Erythroblast (primary cell): ENCODE measurements at regions not wholly inside any gene's neighbourhood (a gene's known extent, or its start where the extent isn't known, plus 50 kb on each side); places are given as distances from the start of the nearest gene placed in this dataset.

Source experiments
- GATA1 ChIP-seq: IDR thresholded peaks from 2 replicates; pipeline ENCODE4 v1.6.1; 2011; ENCODE audit warnings: low read depth, mild to moderate bottlenecking, control low read depth, low read length, moderate library complexity
- POLR2A ChIP-seq: IDR thresholded peaks from 2 replicates; pipeline ENCODE4 v1.6.1; 2011; ENCODE audit warnings: mild to moderate bottlenecking, low read length

DNA sequence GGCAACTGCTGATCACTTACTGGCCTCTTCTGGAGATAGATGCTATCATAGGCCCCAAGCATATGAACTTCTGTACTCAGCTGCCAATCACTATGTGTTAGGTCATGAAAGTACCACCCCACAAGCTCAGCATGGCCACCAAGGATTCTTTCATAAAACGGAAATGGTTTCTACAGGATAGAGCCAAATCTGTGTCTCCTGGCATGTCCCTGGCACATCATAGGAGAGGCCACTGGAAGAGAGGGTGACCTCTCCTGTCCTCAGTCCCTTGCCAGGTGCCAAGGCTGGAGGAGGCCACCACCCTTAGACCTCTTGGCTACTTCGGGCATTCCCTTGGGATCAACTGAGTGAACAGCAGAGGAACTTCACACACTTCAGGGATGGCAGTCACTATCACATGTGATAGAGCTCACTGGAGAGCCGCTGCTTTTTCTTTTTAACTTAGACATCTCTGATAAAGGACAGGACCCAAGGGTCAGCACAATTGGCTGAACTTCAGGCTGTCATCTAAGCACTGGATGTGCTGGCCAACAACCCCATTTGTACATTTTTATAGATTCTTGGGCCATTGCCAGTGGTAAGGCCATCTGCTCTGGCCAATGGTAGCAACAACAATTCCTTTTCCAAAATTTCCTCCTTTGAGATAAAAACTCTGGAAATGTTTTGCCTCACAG is 425.2 kb downstream of the SQOR start:
- TF ChIP-seq POLR2A, result no peak
- no peak for TF ChIP-seq GATA1
